Small intestine (tissue), 7 donors: ENCODE measurements at regions not wholly inside any gene's neighbourhood (a gene's known extent, or its start where the extent isn't known, plus 50 kb on each side); places are given as distances from the start of the nearest gene placed in this dataset.

ENCODE experiments used
- DNase-seq, 2 donors: peaks; one replicate each; pipeline versions ENCODE4 v3.0.0 to v3.0.0-alpha.2; 2013
- FAIRE-seq: peaks from 2 replicates; lab custom pipeline; 2012; peaks lifted over from hg19 to GRCh38; lab: Jason Lieb, UNC
- H3K27ac ChIP-seq, 3 donors: one replicate each; pipeline ENCODE4 v1.5.1; 2013; ENCODE audit warnings: low read length in 2 of 3, mild to moderate bottlenecking in 2 of 3, control low read depth in 1 of 3, inconsistent platforms in 1 of 3, low read depth in 1 of 3, moderate library complexity in 1 of 3
- H3K27me3 ChIP-seq, 3 donors: one replicate each; pipeline ENCODE4 v1.6.1; 2013; ENCODE audit warnings: low read length in 3 of 3, inconsistent platforms in 1 of 3; ENCODE audit not compliant: control insufficient read depth in 3 of 3, insufficient read depth in 3 of 3
- H3K36me3 ChIP-seq, 3 donors: one replicate each; pipeline ENCODE4 v1.6.1; 2013; ENCODE audit warnings: low read length in 3 of 3, inconsistent platforms in 1 of 3, low read depth in 1 of 3, mild to moderate bottlenecking in 1 of 3, moderate library complexity in 1 of 3; ENCODE audit not compliant: control insufficient read depth in 3 of 3, insufficient read depth in 2 of 3
- H3K4me1 ChIP-seq, 3 donors: one replicate each; pipeline ENCODE4 v1.6.1; 2013; ENCODE audit warnings: low read length in 2 of 3, inconsistent platforms in 1 of 3, low read depth in 1 of 3, mild to moderate bottlenecking in 1 of 3, moderate library complexity in 1 of 3; ENCODE audit not compliant: control insufficient read depth in 3 of 3, insufficient read depth in 2 of 3
- H3K4me3 ChIP-seq, 3 donors: one replicate each; pipeline ENCODE4 v1.5.1; 2013; ENCODE audit warnings: low read length in 3 of 3, control low read depth in 1 of 3, inconsistent platforms in 1 of 3, low read depth in 1 of 3, mild to moderate bottlenecking in 1 of 3, moderate library complexity in 1 of 3
- H3K9me3 ChIP-seq, 2 donors: one replicate each; pipeline ENCODE4 v1.6.1; 2013; ENCODE audit warnings: low read depth in 1 of 2, low read length in 1 of 2; ENCODE audit not compliant: control insufficient read depth in 2 of 2, insufficient read depth in 1 of 2
- WGBS, 3 donors: extraction: QIAGEN DNeasy Blood & Tissue Kit; methylation state at CpG; one replicate each; pipeline ENCODE4 v1.1.7; 2013; 5-methylcytosine and 5-hydroxymethylcytosine counted together
- donor health status: healthy with polysubstance abuse.
- donor health status: control.
- donor health status: control.
- donor health status: Bipolar disorder and iron deficiency.
- donor health status: healthy.

- no peak for FAIRE-seq
- H3K27me3 ChIP-seq, result no peaks in the 10 kb centered on the region
Observed at GRCh38 chr3:193754719-193755118, 161.7 kb downstream of the OPA1 start.

DNA sequence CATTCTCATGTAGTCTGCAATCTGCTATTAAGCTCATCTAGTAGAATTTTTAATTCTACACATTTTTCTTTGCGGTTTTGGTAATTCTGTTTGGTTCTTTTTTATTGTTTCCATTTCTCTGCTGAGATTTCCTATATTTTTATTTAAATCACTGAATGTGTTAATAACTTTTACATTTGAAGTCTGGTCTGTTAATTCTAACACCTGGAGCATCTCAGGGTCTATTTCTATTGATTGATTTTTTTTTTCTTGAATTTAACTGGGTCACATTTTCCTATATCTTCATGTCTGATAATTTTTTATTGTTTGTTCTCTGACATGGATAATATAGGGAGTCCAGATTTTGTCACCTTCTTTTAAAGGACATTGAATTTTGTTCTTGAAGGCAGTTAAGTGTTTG, 163.5 kb downstream of the OPA1 start:
- Histone ChIP-seq H3K27me3 (no peaks in the 10 kb centered on the region), H3K36me3 (no peaks in the 10 kb centered on the region), H3K4me1 (no peaks in the 10 kb centered on the region), H3K4me3 (no peak overlapping the region), H3K9me3 (peaks cover 1 to 19% of the 10 kb centered on the region in 2 donors), H3K27ac (no peak overlapping the region)
- no peak for DNase-seq
- 96 to 100% (median 99%) methylated on average over 1 of the region's 1 CpG for WGBS, 3 donors
- FAIRE-seq, result peak; percentile 15

More at GRCh38 chr3:193754719-193755118, 161.7 kb downstream of the OPA1 start:
- Histone ChIP-seq H3K4me3 (no peak overlapping the region), H3K36me3 (no peaks in the 10 kb centered on the region), H3K4me1 (no peaks in the 10 kb centered on the region), H3K27ac (no peak overlapping the region), H3K9me3 (peaks cover 1 to 19% of the 10 kb centered on the region in 2 donors)
- DNase-seq, result no peak

DNA sequence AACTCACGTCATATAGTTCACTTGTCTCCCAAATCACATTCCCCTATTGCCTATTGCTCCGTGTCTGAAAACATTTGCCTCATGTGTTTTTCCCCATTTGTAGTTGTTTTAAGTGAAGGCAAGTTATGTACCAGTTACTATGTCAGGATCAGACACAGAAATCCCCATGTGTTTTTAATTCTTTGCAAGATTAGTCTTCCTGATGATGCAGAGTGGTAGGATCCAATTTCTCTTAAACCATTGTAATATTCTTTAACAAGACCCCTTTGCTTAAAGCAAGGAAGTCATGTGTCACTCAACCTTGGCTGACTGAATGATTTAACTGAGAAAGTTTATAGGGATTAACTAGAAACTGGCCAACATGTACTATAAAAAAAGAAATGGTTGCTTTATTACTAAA, 164.4 kb downstream of the OPA1 start:
- H3K27ac ChIP-seq, result no peak overlapping the region
- no peaks in the 10 kb centered on the region for H3K4me1 ChIP-seq
- FAIRE-seq (no peak), DNase-seq (no peak)
- no peaks in the 10 kb centered on the region for H3K36me3 ChIP-seq
- no peaks in the 10 kb centered on the region for H3K27me3 ChIP-seq
- WGBS, 3 donors, result 85 to 90% (median 87%) methylated on average over 2 of the region's 2 CpGs
- no peak overlapping the region for H3K4me3 ChIP-seq
- H3K9me3 ChIP-seq, result peaks cover 1 to 19% of the 10 kb centered on the region in 2 donors

DNA sequence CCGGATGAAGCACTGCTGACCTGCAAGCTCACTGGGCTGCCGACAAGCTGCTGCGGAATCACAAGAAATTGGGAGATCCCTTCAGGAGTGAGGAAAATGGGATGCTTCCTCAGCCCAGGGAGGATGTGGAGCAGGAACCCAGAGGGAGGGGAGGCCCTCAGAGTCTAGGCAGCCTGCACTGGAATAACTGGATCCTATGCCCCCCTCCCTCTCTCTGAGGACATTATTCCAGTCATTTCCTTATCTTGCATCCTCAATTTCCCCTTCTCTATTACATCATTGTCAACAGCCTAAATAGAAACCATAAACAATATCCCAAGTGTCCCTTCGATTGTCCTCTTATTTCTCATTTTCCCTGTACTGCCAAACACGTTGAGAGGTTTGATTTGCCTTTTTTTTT, 169.0 kb downstream of the OPA1 start:
- no peaks in the 10 kb centered on the region for H3K27me3 ChIP-seq
- H3K27ac ChIP-seq, result no peak overlapping the region
- DNase-seq, result no peak
- no peak for FAIRE-seq
- H3K36me3 ChIP-seq, result no peaks in the 10 kb centered on the region
- no peak overlapping the region for H3K4me3 ChIP-seq
- 80 to 89% (median 86%) methylated on average over 5 of the region's 5 CpGs for WGBS, 3 donors
- H3K4me1 ChIP-seq, result no peaks in the 10 kb centered on the region
- peaks cover 1 to 11% of the 10 kb centered on the region in 2 donors for H3K9me3 ChIP-seq

GRCh38 chr3:193762657-193763056, 169.6 kb downstream of the OPA1 start:
- WGBS, 3 donors, result 95 to 100% (median 95%) methylated on average over 1 of the region's 1 CpG
- Histone ChIP-seq H3K4me3 (no peak overlapping the region), H3K27ac (no peak overlapping the region), H3K9me3 (peaks cover 0 to 8% of the 10 kb centered on the region in 2 donors), H3K36me3 (no peaks in the 10 kb centered on the region), H3K4me1 (no peaks in the 10 kb centered on the region), H3K27me3 (no peaks in the 10 kb centered on the region)
- no peak for DNase-seq
- FAIRE-seq, result no peak

GRCh38 chr3:193764959-193765358, 172.0 kb downstream of the OPA1 start:
- WGBS, 3 donors, result 64 to 77% (median 75%) methylated on average over 5 of the region's 5 CpGs
- DNase-seq (no peak), FAIRE-seq (no peak)
- Histone ChIP-seq H3K4me3 (no peak overlapping the region), H3K9me3 (no peaks in the 10 kb centered on the region), H3K27me3 (no peaks in the 10 kb centered on the region), H3K36me3 (no peaks in the 10 kb centered on the region), H3K4me1 (no peaks in the 10 kb centered on the region), H3K27ac (no peak overlapping the region)

DNA sequence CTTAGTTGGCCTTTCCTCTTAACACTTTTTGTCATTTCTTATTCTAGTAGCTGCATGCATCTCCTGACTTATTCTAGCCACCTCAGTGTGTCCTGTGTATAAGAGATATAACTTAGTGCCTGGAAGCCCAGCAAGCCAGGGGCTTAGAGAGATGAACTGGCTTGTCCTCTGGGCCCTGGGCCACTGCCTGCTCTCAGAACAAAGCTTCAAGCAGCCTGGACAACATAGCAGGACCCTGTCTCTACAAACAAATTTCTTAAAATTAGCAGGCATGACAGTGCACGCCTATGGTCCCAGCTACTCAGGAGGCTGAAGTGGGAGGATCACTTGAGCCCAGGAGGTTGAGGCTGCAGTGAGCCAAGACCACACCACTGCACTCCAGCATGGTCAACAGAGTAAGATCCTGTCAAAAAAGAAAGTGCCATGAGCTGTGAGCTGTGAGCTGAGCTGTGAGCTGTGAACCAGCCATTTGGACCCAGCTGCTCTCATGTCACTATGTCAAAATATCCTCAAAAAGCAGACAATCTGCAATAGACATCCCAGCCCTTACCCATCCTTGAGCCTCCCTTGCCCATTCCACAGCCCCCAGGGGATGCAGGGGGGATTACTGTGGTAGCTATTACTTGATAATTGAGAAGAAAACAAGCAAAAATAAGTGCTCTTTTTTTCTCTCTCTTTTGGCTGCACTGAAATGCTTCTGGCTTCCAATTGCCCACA, 174.5 kb downstream of the OPA1 start:
- H3K9me3 ChIP-seq, result peaks cover 0 to 11% of the 10 kb centered on the region in 2 donors
- no peaks in the 10 kb centered on the region for H3K27me3 ChIP-seq
- no peak for DNase-seq
- no peak overlapping the region for H3K4me3 ChIP-seq
- no peak overlapping the region for H3K27ac ChIP-seq
- 85 to 93% (median 86%) methylated on average over 1 of the region's 1 CpG for WGBS, 3 donors
- H3K36me3 ChIP-seq, result no peaks in the 10 kb centered on the region
- H3K4me1 ChIP-seq, result no peaks in the 10 kb centered on the region
- no peak for FAIRE-seq

DNA sequence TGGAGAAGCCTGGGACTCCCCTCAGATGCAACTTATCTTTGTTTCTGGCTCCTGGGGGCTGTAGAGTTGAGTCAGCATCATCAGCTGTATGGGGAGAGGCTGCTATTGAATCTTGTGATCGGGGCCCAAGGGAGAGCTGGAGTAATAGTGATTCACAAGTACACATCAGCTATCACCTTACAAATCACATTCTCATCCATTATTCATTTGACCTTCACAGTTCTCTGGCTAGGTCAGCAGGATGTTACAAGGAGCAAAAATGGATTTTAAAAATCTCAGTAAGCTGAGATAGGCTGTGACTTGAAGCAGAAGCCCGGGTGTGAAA, 175.0 kb downstream of the OPA1 start:
- FAIRE-seq (no peak), DNase-seq (no peak)
- Histone ChIP-seq H3K4me1 (no peaks in the 10 kb centered on the region), H3K27ac (no peak overlapping the region), H3K27me3 (no peaks in the 10 kb centered on the region), H3K9me3 (peaks cover 0 to 11% of the 10 kb centered on the region in 2 donors), H3K4me3 (no peak overlapping the region), H3K36me3 (no peaks in the 10 kb centered on the region)
- WGBS, 3 donors, result 72 to 80% (median 76%) methylated on average over 2 of the region's 2 CpGs

GRCh38 chr3:193769437-193769836, 176.4 kb downstream of the OPA1 start:
- DNase-seq, result no peak
- no peaks in the 10 kb centered on the region for H3K27me3 ChIP-seq
- no peak overlapping the region for H3K4me3 ChIP-seq
- FAIRE-seq, result no peak
- H3K36me3 ChIP-seq, result no peaks in the 10 kb centered on the region
- WGBS, 3 donors, result 85 to 91% (median 89%) methylated on average over 2 of the region's 2 CpGs
- no peak overlapping the region for H3K27ac ChIP-seq
- no peaks in the 10 kb centered on the region for H3K4me1 ChIP-seq
- peaks cover 0 to 11% of the 10 kb centered on the region in 2 donors for H3K9me3 ChIP-seq
